ENCODE measurements at regions not wholly inside any gene's neighbourhood (a gene's known extent, or its start where the extent isn't known, plus 50 kb on each side); places are given as distances from the start of the nearest gene placed in this dataset.

- no peak overlapping the region for H3K4me3 ChIP-seq
- no peaks in the 10 kb centered on the region for H3K27me3 ChIP-seq
- WGBS, 2 donors, result 57 to 63% methylated on average over 2 of the region's 2 CpGs
- ATAC-seq (no peak), FAIRE-seq (no peak), DNase-seq (no peak)
- H3K4me1 ChIP-seq, result no peaks in the 10 kb centered on the region
- intact Hi-C loops (cut with DNase I), result no loop called here
- no peak for TF ChIP-seq CTCF (IDR thresholded peaks at IDR 0.05)
- H3K36me3 ChIP-seq, result no peaks in the 10 kb centered on the region
- no peaks in the 10 kb centered on the region for H3K9me3 ChIP-seq
- H3K27ac ChIP-seq, result no peak overlapping the region
These were observed 402.1 kb downstream of the EPHA7 start for GRCh38 chr6:93017213-93017612.

DNA sequence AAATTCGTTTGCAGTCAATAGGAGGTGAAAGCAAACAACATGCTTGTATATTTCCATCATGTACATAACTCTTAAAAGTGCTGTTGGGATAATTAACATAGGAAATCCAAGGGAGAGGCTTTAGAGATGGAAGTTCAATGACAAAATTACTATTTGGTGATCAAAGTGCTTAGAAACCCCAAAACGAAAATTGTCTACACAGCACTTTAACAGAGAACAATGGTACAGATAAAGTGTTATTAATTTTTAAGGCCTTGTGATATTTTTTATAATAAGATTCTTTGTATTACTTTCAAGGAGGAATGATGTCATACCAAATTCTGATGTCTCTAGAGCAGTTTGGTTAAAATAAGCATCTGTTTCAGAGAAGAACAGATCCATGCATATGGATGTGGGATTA is 406.3 kb downstream of the EPHA7 start:
- Histone ChIP-seq H3K4me3 (no peak overlapping the region), H3K27me3 (no peaks in the 10 kb centered on the region), H3K4me1 (no peaks in the 10 kb centered on the region), H3K9me3 (no peaks in the 10 kb centered on the region), H3K27ac (no peak overlapping the region), H3K36me3 (no peaks in the 10 kb centered on the region)
- 28 to 39% methylated on average over 2 of the region's 2 CpGs for WGBS, 2 donors
- no peak for DNase-seq
- no peak for TF ChIP-seq CTCF (IDR thresholded peaks at IDR 0.05)
- ATAC-seq, result no peak
- intact Hi-C loops (cut with DNase I), result no loop called here
- FAIRE-seq, result no peak

- DNase-seq (no peak), FAIRE-seq (no peak), ATAC-seq (no peak)
- intact Hi-C loops (cut with DNase I), result no loop called here
- H3K36me3 ChIP-seq, result no peaks in the 10 kb centered on the region
- TF ChIP-seq CTCF (IDR thresholded peaks at IDR 0.05), result no peak
- no peaks in the 10 kb centered on the region for H3K4me1 ChIP-seq
- H3K4me3 ChIP-seq, result no peak overlapping the region
- no peaks in the 10 kb centered on the region for H3K27me3 ChIP-seq
- H3K9me3 ChIP-seq, result no peaks in the 10 kb centered on the region
- no peak overlapping the region for H3K27ac ChIP-seq
These were observed 411.0 kb downstream of the EPHA7 start for GRCh38 chr6:93008375-93008774.

DNA sequence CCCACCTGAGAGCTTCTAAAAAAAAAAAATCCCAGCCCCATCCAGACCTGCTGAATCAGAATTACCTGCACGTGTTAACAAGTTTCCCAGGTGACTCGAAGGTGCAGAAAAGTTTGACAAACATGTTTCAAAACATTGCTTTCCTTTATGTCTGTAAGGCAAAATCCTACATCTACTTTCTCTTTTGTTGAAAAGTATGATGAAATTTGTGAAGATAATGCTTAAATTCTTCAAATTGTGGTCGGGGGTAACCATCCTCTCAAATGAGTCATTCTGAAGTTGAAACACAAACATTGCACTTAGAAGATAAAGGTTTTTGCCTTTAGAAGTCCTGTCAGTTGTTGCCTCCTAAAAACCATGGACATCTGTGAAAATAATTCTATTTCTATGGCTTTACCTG is 429.7 kb downstream of the EPHA7 start:
- Histone ChIP-seq H3K4me1 (no peaks in the 10 kb centered on the region), H3K36me3 (no peaks in the 10 kb centered on the region), H3K27me3 (no peaks in the 10 kb centered on the region), H3K4me3 (no peak overlapping the region), H3K9me3 (no peaks in the 10 kb centered on the region), H3K27ac (no peak overlapping the region)
- DNase-seq, result no peak
- intact Hi-C loops (cut with DNase I), result no loop called here
- 45 to 54% methylated on average over 3 of the region's 3 CpGs for WGBS, 2 donors
- TF ChIP-seq CTCF (IDR thresholded peaks at IDR 0.05), result no peak
- no peak for ATAC-seq
- no peak for FAIRE-seq

DNA sequence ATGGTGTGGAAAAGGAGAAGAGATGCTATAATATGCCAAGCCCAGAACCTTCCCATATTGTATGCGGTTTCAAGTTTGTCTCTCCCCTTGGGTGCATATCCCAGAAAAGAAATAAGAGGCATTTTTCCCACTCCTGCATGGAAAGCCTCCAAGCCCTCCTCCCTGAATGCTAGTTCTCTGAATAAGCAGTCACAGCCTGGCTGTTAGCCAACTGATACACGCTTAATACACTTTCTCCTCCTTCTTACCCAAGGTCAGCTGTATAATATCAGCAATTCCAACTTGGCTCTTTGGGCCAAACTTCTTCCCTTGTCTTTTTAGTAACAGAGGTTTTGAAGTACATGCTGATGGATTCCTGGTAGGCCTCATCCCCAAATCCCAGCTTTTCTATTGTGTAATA is 440.1 kb downstream of the EPHA7 start:
- H3K36me3 ChIP-seq, result no peaks in the 10 kb centered on the region
- TF ChIP-seq CTCF (IDR thresholded peaks at IDR 0.05), result no peak
- no peaks in the 10 kb centered on the region for H3K27me3 ChIP-seq
- no peaks in the 10 kb centered on the region for H3K9me3 ChIP-seq
- no peak overlapping the region for H3K27ac ChIP-seq
- ATAC-seq (no peak), FAIRE-seq (no peak), DNase-seq (no peak)
- no peaks in the 10 kb centered on the region for H3K4me1 ChIP-seq
- no peak overlapping the region for H3K4me3 ChIP-seq
- WGBS, 2 donors, result 48 to 51% methylated on average over 2 of the region's 2 CpGs
- intact Hi-C loops (cut with DNase I), result no loop called here
